GM19025 (cell line): ENCODE measurements at regions not wholly inside any gene's neighbourhood (a gene's known extent, or its start where the extent isn't known, plus 50 kb on each side); places are given as distances from the start of the nearest gene placed in this dataset.

Source experiments
- ATAC-seq: cut with Tn5 transposase; IDR thresholded peaks from one replicate; pipeline ENCODE4 v1.9.1; 2021; ENCODE audit warnings: mild to moderate bottlenecking, low read depth, moderate library complexity; ENCODE audit not compliant: unreplicated experiment

GRCh38 chr5:20514145-20514544 is 526.1 kb upstream of the CDH18 start:
- no peak for ATAC-seq

- no peak for ATAC-seq
Measured at GRCh38 chr5:20500546-20500945, 512.5 kb upstream of the CDH18 start.

GRCh38 chr5:20498926-20499325 is 510.9 kb upstream of the CDH18 start:
- no peak for ATAC-seq

GRCh38 chr5:20498102-20498501 is 510.1 kb upstream of the CDH18 start:
- ATAC-seq = no peak

GRCh38 chr5:20497356-20497755 is 509.4 kb upstream of the CDH18 start:
- no peak for ATAC-seq

- no peak for ATAC-seq
Measured at GRCh38 chr5:20494706-20495105, 506.7 kb upstream of the CDH18 start.

GRCh38 chr5:20486826-20487225 is 498.8 kb upstream of the CDH18 start:
- no peak for ATAC-seq

- ATAC-seq = no peak
Measured at GRCh38 chr5:20476016-20476415, 488.0 kb upstream of the CDH18 start.

GRCh38 chr5:20470997-20471396 is 483.0 kb upstream of the CDH18 start:
- no peak for ATAC-seq

- no peak for ATAC-seq
Measured at GRCh38 chr5:20469792-20470191, 481.8 kb upstream of the CDH18 start.

- no peak for ATAC-seq
Measured at GRCh38 chr5:20469390-20469789, 481.4 kb upstream of the CDH18 start.

GRCh38 chr5:20466512-20466911 is 478.5 kb upstream of the CDH18 start:
- ATAC-seq = no peak

GRCh38 chr5:20463206-20463605 is 475.2 kb upstream of the CDH18 start:
- no peak for ATAC-seq

- no peak for ATAC-seq
Measured at GRCh38 chr5:20446121-20446520, 458.1 kb upstream of the CDH18 start.

- ATAC-seq = no peak
Measured at GRCh38 chr5:20445326-20445860, 457.4 kb upstream of the CDH18 start.

GRCh38 chr5:20434786-20435185 is 446.8 kb upstream of the CDH18 start:
- ATAC-seq = no peak

- ATAC-seq = no peak
Measured at GRCh38 chr5:20420991-20421595, 433.1 kb upstream of the CDH18 start.
